ENCODE measurements at regions not wholly inside any gene's neighbourhood (a gene's known extent, or its start where the extent isn't known, plus 50 kb on each side); places are given as distances from the start of the nearest gene placed in this dataset.
A peak's percentile ranks its signal among the peaks of the same experiment; 100 is the strongest.

GRCh38 chr11:55172734-55173415 is 89.1 kb upstream of the TRIM48 start:
- peak; percentile 32 for DNase-seq (ENCODE audit: low spot score)

More at GRCh38 chr11:55172734-55173415, 89.1 kb upstream of the TRIM48 start:
- H3K27ac Mint-ChIP-seq (ENCODE audit: unreplicated experiment), result no peak overlapping the region
- no peaks in the 10 kb centered on the region for H3K27me3 Mint-ChIP-seq (ENCODE audit: low read depth)
- H3K4me3 Mint-ChIP-seq (ENCODE audit: unreplicated experiment), result no peak overlapping the region
- H3K36me3 Mint-ChIP-seq (ENCODE audit: low read depth), result no peaks in the 10 kb centered on the region
- TF ChIP-seq CTCF (IDR thresholded peaks at IDR 0.05), result no peak
- H3K4me1 Mint-ChIP-seq (ENCODE audit: low read depth), result no peaks in the 10 kb centered on the region
- H3K9me3 Mint-ChIP-seq (ENCODE audit: low read depth), result peaks cover 65% of the 10 kb centered on the region

Measured in chondrocyte (in vitro differentiated cells).